ENCODE measurements at regions not wholly inside any gene's neighbourhood (a gene's known extent, or its start where the extent isn't known, plus 50 kb on each side); places are given as distances from the start of the nearest gene placed in this dataset.
"Not testable (repeated sequence)": the region's sequence is repeated elsewhere in the genome, so short reads cannot be mapped to it uniquely, and the experiment has no call there.

DNA sequence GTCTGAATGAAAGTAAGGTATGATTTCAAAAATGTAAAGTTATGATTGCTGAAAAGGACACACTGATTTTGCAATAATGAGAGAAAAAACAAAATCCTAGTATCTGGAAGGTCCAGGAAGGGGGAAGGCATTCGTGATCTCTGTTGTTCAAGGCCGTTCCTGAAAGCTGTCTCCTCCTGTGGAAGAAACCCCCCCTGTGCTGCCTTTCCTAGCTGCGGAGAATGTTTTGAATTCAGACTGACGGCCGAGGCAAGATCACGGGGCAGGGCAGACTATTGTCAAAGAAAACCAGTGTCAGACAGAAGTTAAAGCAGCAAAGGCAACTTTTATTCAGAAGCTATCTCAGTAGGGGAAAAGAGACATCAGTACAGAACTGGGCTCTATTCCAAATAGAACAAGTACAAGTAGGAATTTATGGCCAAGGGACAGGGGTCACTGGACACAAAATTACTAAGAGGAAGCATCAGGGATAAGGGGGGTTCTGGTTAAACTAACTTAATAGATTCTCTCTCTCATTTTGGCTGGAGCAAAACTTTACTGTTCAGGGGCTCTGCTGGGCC, 61.9 kb upstream of the IGFBPL1 start:
- H3K36me3 ChIP-seq (ENCODE audit: control insufficient read depth, insufficient read depth, low read length): no peaks in the 10 kb centered on the region
- no CpG with 5 or more reads among the region's 6 CpGs for WGBS (ENCODE audit: extremely low coverage, insufficient coverage, low lambda C conversion rate)

DNA sequence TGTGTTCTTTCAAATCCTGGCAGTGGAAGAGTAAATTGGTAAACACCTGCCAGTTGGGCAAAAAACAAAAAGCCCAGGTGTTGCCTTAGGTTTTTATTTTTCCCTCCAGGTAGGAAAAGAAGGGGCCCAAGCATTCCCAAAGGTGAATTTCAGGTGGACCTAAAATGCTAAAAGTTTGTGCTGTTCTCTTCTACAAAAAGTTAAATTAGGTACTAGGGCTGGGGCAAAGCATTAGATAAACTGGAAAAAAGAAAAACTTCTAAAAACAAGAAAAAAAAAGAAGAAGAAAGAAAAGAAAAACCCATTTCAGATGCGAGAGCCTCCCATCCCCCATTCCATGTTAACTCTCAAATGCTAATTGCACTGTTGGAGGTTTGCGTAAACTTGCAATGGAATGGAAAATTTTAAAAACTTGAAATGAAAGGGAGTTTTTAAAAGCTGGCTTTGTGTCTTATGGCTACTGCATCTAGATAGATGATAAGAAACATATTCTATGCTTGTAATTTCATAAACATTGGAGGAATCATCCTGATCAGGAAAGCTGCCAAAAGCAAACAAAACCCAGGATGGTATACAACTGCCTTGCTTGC, 59.9 kb upstream of the IGFBPL1 start:
- not testable (repeated sequence) for H3K4ac ChIP-seq (ENCODE audit: low read depth, low read length); H3K18ac ChIP-seq (ENCODE audit: low read length); H3K9ac ChIP-seq (ENCODE audit: low read length); H4K5ac ChIP-seq (ENCODE audit: low read length); H3K79me1 ChIP-seq (ENCODE audit: low read length); H3K4me3 ChIP-seq (ENCODE audit: low read length); H3K36me3 ChIP-seq (ENCODE audit: control insufficient read depth, insufficient read depth, low read length); H3K27ac ChIP-seq (ENCODE audit: low read depth, low read length); H3K56ac ChIP-seq (ENCODE audit: low read length); H2BK15ac ChIP-seq (replicated peaks; ENCODE audit: low read depth); H4K8ac ChIP-seq (ENCODE audit: low read depth, low read length); H2BK120ac ChIP-seq (ENCODE audit: low read depth, low read length); H2AK5ac ChIP-seq (ENCODE audit: low read length); H3K27me3 ChIP-seq (ENCODE audit: insufficient read depth, low read length, poor library complexity); H3K23ac ChIP-seq (ENCODE audit: low read length); H2BK5ac ChIP-seq (ENCODE audit: low read length); H3K4me2 ChIP-seq (ENCODE audit: low read length); H3K79me2 ChIP-seq (ENCODE audit: control insufficient read depth, insufficient read depth, low read length); H3K4me1 ChIP-seq (ENCODE audit: control insufficient read depth, low read depth, low read length)
- WGBS (ENCODE audit: extremely low coverage, insufficient coverage, low lambda C conversion rate): no CpG with 5 or more reads among the region's 2 CpGs
- peak; percentile 35 for DNase-seq

More for the DNA sequence above, 61.9 kb upstream of the IGFBPL1 start:
- peak; percentile 16 for DNase-seq
- H2BK5ac ChIP-seq (ENCODE audit: low read length): no peak overlapping the region
- no peak overlapping the region for H3K27ac ChIP-seq (ENCODE audit: low read depth, low read length)
- no peak overlapping the region for H2BK120ac ChIP-seq (ENCODE audit: low read depth, low read length)
- no peak overlapping the region for H3K18ac ChIP-seq (ENCODE audit: low read length)
- H3K4me1 ChIP-seq (ENCODE audit: control insufficient read depth, low read depth, low read length): peaks cover 8% of the 10 kb centered on the region
- H3K23ac ChIP-seq (ENCODE audit: low read length): no peak overlapping the region
- peak overlapping the region; percentile 42 for H3K56ac ChIP-seq (ENCODE audit: low read length)
- H3K4me2 ChIP-seq (ENCODE audit: low read length): no peak overlapping the region
- H2AK5ac ChIP-seq (ENCODE audit: low read length): no peak overlapping the region
- H3K27me3 ChIP-seq (ENCODE audit: insufficient read depth, low read length, poor library complexity): no peaks in the 10 kb centered on the region
- H4K8ac ChIP-seq (ENCODE audit: low read depth, low read length): no peak overlapping the region
- H3K79me1 ChIP-seq (ENCODE audit: low read length): no peaks in the 10 kb centered on the region
- no peaks in the 10 kb centered on the region for H3K79me2 ChIP-seq (ENCODE audit: control insufficient read depth, insufficient read depth, low read length)
- no peak overlapping the region for H3K4ac ChIP-seq (ENCODE audit: low read depth, low read length)
- H2BK15ac ChIP-seq (replicated peaks; ENCODE audit: low read depth): no peak overlapping the region
- H3K9ac ChIP-seq (ENCODE audit: low read length): no peak overlapping the region
- H4K5ac ChIP-seq (ENCODE audit: low read length): no peak overlapping the region
- H3K4me3 ChIP-seq (ENCODE audit: low read length): no peak overlapping the region

DNA sequence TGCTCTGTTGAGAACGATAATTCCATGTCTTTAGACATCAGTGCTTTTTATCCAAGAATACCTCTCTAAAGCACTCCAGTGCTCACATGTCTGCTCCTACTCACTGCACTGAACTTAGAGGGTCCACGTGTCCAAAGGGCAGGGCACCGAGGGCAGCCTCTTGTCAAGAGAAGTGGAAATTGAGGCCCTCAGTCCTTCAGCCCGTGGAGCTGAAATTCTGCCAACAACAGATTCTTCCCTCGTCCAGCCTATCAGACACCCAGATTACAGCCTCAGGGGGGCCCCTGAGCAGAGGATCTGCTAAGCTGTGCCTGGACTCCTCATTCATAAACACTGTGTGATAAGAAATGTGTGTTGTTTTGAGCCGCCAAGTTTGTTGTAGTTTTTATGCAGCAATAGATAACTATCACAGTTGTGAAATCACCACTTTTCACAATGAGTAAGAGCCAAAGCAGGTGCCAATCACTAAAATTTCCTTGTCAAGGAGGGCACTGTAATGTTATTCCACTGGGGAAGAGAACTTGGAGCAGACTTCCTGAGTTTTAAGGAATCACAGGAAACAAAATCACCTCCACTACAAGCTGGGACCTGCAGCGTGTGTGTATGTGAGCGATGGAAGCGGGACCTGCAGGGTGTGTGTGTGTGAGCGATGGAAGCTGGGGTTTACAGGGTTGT, 58.8 kb upstream of the IGFBPL1 start:
- Histone ChIP-seq H2BK5ac (ENCODE audit: low read length) (no peak overlapping the region), H3K4ac (ENCODE audit: low read depth, low read length) (no peak overlapping the region), H2BK15ac (replicated peaks; ENCODE audit: low read depth) (no peak overlapping the region), H3K79me2 (ENCODE audit: control insufficient read depth, insufficient read depth, low read length) (no peaks in the 10 kb centered on the region), H3K36me3 (ENCODE audit: control insufficient read depth, insufficient read depth, low read length) (no peaks in the 10 kb centered on the region), H4K5ac (ENCODE audit: low read length) (no peak overlapping the region), H4K8ac (ENCODE audit: low read depth, low read length) (no peak overlapping the region), H3K79me1 (ENCODE audit: low read length) (no peaks in the 10 kb centered on the region), H3K56ac (ENCODE audit: low read length) (peak overlapping the region; percentile 34), H3K4me2 (ENCODE audit: low read length) (no peak overlapping the region), H3K27ac (ENCODE audit: low read depth, low read length) (no peak overlapping the region), H3K4me1 (ENCODE audit: control insufficient read depth, low read depth, low read length) (peaks cover 8% of the 10 kb centered on the region), H3K4me3 (ENCODE audit: low read length) (no peak overlapping the region), H3K9ac (ENCODE audit: low read length) (no peak overlapping the region), H2AK5ac (ENCODE audit: low read length) (no peak overlapping the region), H3K27me3 (ENCODE audit: insufficient read depth, low read length, poor library complexity) (no peaks in the 10 kb centered on the region), H3K18ac (ENCODE audit: low read length) (no peak overlapping the region), H3K23ac (ENCODE audit: low read length) (no peak overlapping the region), H2BK120ac (ENCODE audit: low read depth, low read length) (no peak overlapping the region)
- WGBS (ENCODE audit: extremely low coverage, insufficient coverage, low lambda C conversion rate): no CpG with 5 or more reads among the region's 10 CpGs
- DNase-seq: peak; percentile 41

DNA sequence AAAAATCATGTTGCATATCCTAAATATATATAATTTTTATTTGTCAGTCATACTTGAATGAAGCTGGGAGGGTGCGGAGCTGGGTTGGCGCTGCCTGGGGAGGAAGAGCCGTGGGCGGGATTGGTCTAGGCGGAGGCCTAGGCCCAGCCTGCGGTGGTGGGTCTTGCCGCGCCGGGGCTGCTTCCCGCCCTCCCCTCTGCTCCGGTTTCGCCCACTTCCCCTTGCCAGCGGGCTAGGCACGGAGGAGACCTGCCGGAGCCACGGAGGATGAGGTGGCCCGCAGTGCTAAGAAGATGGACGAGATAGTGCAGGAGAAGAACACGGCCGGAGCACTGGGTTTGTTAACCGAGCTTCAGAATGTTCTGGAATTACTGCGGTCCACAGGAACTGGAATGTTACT, 54.0 kb upstream of the IGFBPL1 start:
- no CpG with 5 or more reads among the region's 22 CpGs for WGBS (ENCODE audit: extremely low coverage, insufficient coverage, low lambda C conversion rate)
- no peaks in the 10 kb centered on the region for H3K79me2 ChIP-seq (ENCODE audit: control insufficient read depth, insufficient read depth, low read length)
- DNase-seq: no peak

DNA sequence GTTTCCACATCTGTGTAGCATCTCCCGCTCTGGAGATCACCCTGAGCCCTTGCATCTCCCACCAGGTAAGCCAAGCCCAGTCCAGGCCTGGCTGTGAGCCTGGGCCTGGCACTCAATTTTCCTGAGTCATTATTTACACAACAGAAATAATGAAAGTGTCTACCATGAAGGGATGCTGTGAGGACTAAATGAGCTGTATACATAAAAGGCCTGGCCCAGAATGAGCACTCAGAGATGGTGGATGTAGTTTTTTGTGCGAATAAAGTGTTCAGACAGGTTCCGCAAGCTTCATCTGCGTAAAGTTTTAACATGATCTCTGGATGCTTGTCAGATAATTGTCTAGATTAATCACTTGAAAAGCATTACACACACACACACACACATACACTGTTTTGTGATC, 50.2 kb upstream of the IGFBPL1 start:
- WGBS (ENCODE audit: extremely low coverage, insufficient coverage, low lambda C conversion rate): no CpG with 5 or more reads among the region's 4 CpGs

More for the DNA sequence above, 54.0 kb upstream of the IGFBPL1 start:
- no peak overlapping the region for H3K27ac ChIP-seq (ENCODE audit: low read depth, low read length)
- H3K23ac ChIP-seq (ENCODE audit: low read length): no peak overlapping the region
- no peak overlapping the region for H2BK120ac ChIP-seq (ENCODE audit: low read depth, low read length)
- H3K36me3 ChIP-seq (ENCODE audit: control insufficient read depth, insufficient read depth, low read length): no peaks in the 10 kb centered on the region
- no peak overlapping the region for H3K4me3 ChIP-seq (ENCODE audit: low read length)
- no peaks in the 10 kb centered on the region for H3K27me3 ChIP-seq (ENCODE audit: insufficient read depth, low read length, poor library complexity)
- H3K4ac ChIP-seq (ENCODE audit: low read depth, low read length): no peak overlapping the region
- H4K5ac ChIP-seq (ENCODE audit: low read length): no peak overlapping the region
- H2BK5ac ChIP-seq (ENCODE audit: low read length): no peak overlapping the region
- H4K8ac ChIP-seq (ENCODE audit: low read depth, low read length): no peak overlapping the region
- H3K18ac ChIP-seq (ENCODE audit: low read length): no peak overlapping the region
- H3K4me2 ChIP-seq (ENCODE audit: low read length): no peak overlapping the region
- H3K9ac ChIP-seq (ENCODE audit: low read length): no peak overlapping the region
- H2AK5ac ChIP-seq (ENCODE audit: low read length): no peak overlapping the region
- H2BK15ac ChIP-seq (replicated peaks; ENCODE audit: low read depth): no peak overlapping the region
- no peaks in the 10 kb centered on the region for H3K79me1 ChIP-seq (ENCODE audit: low read length)
- H3K56ac ChIP-seq (ENCODE audit: low read length): no peak overlapping the region
- peaks cover 3% of the 10 kb centered on the region for H3K4me1 ChIP-seq (ENCODE audit: control insufficient read depth, low read depth, low read length)

More for the DNA sequence above, 50.2 kb upstream of the IGFBPL1 start:
- H2BK15ac ChIP-seq (replicated peaks; ENCODE audit: low read depth); H3K4ac ChIP-seq (ENCODE audit: low read depth, low read length); H3K36me3 ChIP-seq (ENCODE audit: control insufficient read depth, insufficient read depth, low read length); H3K4me3 ChIP-seq (ENCODE audit: low read length); H3K79me1 ChIP-seq (ENCODE audit: low read length); H3K23ac ChIP-seq (ENCODE audit: low read length); H2AK5ac ChIP-seq (ENCODE audit: low read length); H3K79me2 ChIP-seq (ENCODE audit: control insufficient read depth, insufficient read depth, low read length); H3K27me3 ChIP-seq (ENCODE audit: insufficient read depth, low read length, poor library complexity); DNase-seq; H3K56ac ChIP-seq (ENCODE audit: low read length); H3K9ac ChIP-seq (ENCODE audit: low read length); H4K5ac ChIP-seq (ENCODE audit: low read length); H4K8ac ChIP-seq (ENCODE audit: low read depth, low read length); H3K27ac ChIP-seq (ENCODE audit: low read depth, low read length); H3K4me2 ChIP-seq (ENCODE audit: low read length); H2BK120ac ChIP-seq (ENCODE audit: low read depth, low read length); H2BK5ac ChIP-seq (ENCODE audit: low read length); H3K4me1 ChIP-seq (ENCODE audit: control insufficient read depth, low read depth, low read length): not testable (repeated sequence)
- H3K18ac ChIP-seq (ENCODE audit: low read length): peak overlapping the region; percentile 43
